UCSD-AML1 (cell line): ENCODE measurements at regions not wholly inside any gene's neighbourhood (a gene's known extent, or its start where the extent isn't known, plus 50 kb on each side); places are given as distances from the start of the nearest gene placed in this dataset.

ENCODE experiments used
- DNase-seq: peaks from one replicate; lab custom pipeline; 2025; ENCODE audit not compliant: unreplicated experiment; lab: John Stamatoyannopoulos, UW

DNA sequence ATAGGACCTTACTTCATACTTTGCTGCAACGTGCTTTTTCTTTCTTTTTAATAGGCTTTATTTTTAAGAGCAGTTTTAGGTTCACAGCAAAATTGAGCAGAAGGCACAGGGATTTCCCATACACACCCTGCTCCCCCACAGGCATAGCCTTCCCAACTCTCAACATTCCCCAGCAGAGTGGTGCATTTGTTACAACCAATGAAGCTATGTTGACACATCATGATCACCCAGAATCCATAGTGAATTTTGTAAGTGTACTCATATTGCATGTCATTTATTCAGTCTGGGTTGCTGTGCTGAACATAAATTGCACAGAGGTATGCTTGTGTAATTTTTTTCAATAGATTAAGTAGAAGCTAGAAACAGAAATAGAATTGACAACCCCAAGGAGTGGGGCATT is 327.3 kb downstream of the INHBA start:
- no peak for DNase-seq

- no peak for DNase-seq
Observed at GRCh38 chr7:41374150-41374848, 328.6 kb downstream of the INHBA start.

DNA sequence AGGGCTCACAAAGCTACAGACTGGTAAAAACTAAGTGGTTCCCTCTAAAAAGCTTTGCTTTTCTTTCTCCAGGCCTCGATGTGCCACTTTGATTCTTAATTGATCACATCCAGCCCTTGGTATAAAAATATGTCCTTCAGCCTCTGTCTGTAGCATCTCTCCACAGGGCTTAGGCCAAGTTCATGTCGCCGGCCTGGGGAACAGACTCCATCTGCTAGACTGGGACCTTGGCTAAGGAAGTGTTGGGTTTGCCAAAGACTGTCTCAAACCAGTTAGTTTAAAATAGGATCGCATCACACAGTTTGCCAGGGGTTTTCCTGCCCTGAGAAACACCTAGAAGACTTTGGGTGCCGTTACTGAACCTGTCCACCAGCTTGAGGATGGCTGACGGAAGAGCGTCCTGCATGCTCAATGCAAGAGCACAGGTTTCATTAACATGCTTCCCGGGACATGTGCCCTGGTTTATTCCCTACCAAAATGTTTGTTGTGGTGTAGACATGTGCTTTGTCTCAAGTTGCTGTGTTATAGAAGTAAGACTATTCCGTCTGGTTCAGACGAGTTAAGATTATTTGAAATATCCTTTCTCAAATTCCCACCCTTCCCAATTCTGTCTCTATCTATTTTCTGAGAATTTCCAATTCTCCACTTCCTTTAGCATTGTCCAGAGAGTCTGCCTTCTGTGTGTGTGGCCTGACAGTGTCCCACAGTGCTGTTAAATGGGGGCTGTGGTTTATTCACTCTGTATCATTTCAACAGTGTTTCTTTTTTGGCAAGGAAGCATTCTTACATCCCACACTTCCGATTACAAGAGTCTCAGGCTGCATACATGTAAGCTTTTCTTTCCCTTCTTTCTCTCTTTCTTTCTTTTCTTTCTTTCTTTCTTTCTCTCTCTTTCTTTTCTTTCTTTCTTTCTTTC is 334.7 kb downstream of the INHBA start:
- no peak for DNase-seq

GRCh38 chr7:41351091-41351490 is 351.8 kb downstream of the INHBA start:
- no peak for DNase-seq

DNA sequence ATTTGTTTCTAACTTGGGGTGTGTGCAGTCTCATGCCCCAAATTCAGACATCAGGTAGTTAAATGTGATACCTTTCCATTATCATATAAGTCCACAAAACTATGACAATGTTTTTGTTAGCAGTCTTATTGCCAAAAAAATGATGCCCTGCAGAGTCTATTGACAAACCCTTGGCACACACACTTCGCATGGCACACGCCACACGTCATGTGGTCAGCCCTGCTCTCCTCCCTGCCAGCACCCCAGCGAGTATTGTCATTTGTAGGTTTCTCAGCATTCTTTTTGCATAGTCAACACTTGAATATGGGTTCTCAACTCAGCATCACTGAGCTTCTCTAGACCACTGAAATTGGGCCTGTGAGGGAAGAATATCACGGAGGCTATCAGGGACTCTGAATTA is 356.0 kb downstream of the INHBA start:
- DNase-seq, result no peak

- DNase-seq, result no peak
Observed at GRCh38 chr7:41339913-41340676, 362.8 kb downstream of the INHBA start.

- DNase-seq, result no peak
Observed at GRCh38 chr7:41336981-41337380, 365.9 kb downstream of the INHBA start.

DNA sequence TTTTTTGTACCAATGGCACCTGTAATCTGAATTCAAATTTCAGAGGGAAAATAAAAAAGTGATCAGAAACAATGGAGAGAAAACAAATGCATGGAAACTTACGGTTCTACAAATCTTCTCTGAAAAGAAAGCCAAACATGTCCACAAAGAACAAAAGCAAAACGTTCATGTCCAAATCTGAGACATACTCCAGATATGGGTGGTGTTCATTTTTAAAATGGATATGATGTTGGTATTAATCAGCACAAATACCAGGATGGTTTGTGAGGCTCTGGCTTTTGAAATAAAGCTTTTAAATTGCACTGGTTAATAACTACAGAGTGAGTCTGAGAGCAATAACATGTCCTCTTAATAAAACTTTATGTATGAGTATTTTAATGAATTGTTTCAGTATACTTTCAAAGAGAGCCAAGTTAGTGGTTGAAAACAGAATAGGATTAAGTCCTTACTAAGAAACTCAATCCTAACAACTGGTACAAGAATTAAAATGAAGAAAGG is 366.4 kb downstream of the INHBA start:
- DNase-seq, result no peak

- DNase-seq, result no peak
Observed at GRCh38 chr7:41334071-41334862, 368.6 kb downstream of the INHBA start.

DNA sequence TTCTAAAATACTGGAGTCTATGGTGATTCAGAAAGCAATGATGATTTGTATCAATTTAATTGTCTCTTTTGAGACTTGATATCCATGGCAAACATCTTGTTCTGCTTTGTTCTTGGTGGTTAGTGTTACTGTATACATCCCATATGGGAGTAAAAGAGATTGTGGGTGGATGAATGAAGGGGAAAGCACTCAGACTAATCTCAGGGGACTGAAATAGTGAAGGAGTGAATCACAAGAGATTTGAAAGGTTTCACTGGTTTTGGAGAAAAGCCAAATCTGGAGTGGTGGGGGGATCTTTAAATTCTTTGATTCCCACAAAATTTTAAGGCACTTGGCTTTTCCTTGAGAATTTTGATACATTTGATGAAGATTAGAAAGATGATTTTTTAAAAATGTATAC is 369.4 kb downstream of the INHBA start:
- no peak for DNase-seq

DNA sequence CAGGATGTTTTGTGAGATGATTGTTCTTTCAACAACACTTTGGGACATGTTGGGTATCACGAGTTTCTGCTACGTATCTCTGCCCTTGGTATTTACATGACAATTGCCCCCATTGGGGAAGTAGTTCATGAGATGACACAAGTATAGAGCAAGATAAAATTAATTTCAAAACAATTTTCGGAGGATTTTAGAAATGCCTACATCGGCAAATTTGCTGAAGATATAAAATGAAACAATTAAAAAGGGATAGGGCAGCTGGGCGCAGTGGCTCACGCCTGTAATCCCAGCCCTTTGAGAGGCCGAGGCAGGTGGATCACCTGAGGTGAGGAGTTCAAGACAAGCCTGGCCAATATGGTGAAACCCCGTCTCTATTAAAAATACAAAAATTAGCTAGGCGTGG is 371.7 kb downstream of the INHBA start:
- no peak for DNase-seq

GRCh38 chr7:41328544-41328943 is 374.3 kb downstream of the INHBA start:
- DNase-seq, result no peak

DNA sequence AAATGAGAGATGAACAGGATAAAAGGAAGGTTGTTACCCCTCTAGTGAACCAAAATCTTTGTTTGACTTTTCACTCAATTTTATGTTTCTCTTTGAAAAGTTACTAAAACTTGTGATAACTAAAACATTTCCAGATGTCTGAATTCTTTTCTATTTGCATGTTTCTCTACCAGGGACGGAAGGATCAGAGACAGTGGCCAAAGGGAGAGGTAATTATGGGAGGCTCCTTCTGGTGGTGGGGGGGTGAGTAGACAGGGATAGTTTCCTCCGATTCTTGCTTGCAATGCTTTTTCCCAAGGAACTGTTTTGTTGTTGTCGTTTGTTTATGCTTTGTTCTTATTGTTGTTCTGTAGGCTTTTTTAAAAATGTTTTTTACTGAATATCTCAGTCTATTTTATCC is 374.8 kb downstream of the INHBA start:
- no peak for DNase-seq

GRCh38 chr7:41326616-41327015 is 376.3 kb downstream of the INHBA start:
- no peak for DNase-seq

DNA sequence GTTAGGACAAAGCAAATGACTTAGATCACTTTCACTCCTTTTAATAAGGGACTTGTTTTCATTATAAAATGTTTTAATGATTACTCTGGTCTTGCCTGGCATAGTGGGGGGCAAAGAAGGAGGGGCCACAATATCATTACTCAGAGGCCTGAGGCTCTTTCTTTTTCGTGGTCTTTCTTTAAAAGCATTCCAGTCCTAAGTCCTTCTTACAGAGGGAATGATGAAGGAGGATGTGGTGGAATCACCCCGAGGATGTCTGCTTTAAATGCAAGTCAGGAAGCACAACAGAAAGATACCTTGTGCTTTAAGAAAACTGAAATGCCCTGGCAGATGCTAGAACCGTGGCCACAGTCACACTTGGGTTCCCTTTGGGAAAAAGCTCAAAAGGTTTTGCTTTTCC is 379.1 kb downstream of the INHBA start:
- DNase-seq, result no peak

DNA sequence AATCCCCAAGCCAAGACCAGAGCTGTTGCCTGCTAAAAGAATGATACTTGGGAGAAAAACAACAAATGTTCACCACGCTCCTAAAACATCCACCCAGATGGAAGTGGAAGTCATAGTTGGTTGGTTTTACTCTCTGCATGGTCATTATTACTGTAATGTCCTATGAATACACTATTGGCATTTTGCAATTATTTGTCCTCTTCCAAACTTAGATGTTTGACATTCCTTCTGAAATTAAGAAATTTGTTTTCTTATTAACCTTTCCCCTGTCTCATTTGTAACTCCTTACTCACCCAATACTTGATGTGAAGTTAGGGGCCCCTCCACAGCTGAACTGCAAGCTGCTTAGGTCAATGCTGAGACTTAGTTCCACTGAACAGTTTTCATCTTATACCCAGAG is 383.3 kb downstream of the INHBA start:
- no peak for DNase-seq

DNA sequence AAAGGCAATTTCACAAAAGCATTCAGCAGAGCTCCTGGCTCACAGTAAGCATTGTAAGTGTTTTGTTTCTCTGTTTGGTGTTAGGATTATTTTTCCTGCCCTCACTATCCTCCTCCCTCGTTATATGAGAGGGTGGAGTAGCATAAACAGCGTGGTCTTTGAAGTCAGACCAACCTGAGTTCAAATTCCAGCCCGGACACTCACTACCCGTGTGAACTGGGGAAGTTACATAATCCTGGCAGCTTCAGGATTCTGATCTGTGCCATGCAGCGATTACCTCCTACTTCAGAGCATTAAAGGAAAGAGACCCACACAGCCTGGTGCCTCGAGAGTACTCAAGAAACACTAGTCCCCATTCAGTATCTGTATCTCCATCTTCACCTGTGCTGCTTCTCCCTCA is 386.5 kb downstream of the INHBA start:
- no peak for DNase-seq

GRCh38 chr7:41315764-41316163 is 387.1 kb downstream of the INHBA start:
- peak; percentile 5 for DNase-seq

DNA sequence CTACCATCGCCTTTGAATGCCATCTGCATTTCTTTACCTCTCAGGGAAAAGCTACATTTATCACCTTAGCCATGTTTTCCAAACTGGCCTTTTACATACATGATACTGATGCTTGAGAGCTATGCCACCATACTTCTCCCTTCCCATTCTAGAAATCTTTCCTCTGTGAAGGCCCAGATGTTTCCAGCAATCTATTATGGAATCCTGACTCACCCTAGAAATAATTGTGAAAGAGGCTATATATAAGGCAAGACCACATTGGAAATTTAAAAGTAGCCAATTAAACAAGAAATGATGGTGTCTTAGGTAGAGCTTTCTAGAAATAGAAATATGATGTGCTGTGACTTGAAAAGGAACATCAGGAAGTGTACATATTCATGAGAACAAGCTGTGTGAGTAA is 389.7 kb downstream of the INHBA start:
- no peak for DNase-seq

DNA sequence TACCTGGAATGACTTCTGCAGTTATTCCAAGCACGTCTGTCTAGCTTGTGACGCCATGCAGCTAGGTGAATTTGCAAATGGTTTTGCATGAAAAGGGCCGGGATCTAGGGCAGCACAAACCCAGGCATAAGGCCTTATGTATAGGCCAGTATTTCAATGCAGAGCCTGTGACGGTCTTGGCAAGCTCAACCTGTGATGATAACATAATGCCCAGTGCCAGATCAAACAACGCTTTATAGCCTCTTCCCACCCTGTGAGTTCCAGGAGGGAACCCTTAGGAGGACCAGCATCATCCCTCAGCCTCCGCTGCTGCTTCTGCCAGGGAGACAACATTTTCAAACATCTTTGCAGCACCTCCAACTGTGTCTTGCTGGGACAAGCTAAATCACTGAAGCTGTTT is 390.7 kb downstream of the INHBA start:
- DNase-seq, result no peak

GRCh38 chr7:41311301-41311700 is 391.6 kb downstream of the INHBA start:
- DNase-seq, result no peak
